GM12873 (cell line): ENCODE measurements at regions not wholly inside any gene's neighbourhood (a gene's known extent, or its start where the extent isn't known, plus 50 kb on each side); places are given as distances from the start of the nearest gene placed in this dataset.

Experiments used
- TF ChIP-seq, protein P1 (sequence below): IDR thresholded peaks from 2 replicates; pipeline ENCODE4 v1.5.1; 2012; ENCODE audit warnings: low read depth, mild to moderate bottlenecking, moderate library complexity, low read length, control low read depth; ENCODE audit not compliant: insufficient read depth; ENCODE audit errors: missing control alignments

DNA sequence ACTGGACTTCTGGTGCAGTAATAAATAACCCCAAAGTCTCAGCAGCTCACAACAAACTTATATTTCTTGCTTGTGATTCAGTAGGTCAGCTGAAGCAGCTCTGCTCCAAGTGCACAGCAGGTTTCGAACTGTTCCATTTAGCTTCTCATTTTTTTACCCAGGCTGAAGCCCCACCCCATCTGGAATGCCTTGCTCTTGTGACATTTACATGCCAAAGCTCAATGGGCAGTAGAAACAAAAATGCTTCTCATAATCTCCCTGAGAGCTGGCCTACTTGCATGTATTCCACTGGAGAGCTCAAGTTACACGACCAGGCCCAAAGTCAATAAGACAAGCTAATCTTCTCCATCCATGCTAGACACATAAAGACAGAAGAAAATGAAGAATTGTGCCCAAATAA is 165.2 kb downstream of the HAO1 start:
- TF ChIP-seq, protein P1, sequence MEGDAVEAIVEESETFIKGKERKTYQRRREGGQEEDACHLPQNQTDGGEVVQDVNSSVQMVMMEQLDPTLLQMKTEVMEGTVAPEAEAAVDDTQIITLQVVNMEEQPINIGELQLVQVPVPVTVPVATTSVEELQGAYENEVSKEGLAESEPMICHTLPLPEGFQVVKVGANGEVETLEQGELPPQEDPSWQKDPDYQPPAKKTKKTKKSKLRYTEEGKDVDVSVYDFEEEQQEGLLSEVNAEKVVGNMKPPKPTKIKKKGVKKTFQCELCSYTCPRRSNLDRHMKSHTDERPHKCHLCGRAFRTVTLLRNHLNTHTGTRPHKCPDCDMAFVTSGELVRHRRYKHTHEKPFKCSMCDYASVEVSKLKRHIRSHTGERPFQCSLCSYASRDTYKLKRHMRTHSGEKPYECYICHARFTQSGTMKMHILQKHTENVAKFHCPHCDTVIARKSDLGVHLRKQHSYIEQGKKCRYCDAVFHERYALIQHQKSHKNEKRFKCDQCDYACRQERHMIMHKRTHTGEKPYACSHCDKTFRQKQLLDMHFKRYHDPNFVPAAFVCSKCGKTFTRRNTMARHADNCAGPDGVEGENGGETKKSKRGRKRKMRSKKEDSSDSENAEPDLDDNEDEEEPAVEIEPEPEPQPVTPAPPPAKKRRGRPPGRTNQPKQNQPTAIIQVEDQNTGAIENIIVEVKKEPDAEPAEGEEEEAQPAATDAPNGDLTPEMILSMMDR = no peak

DNA sequence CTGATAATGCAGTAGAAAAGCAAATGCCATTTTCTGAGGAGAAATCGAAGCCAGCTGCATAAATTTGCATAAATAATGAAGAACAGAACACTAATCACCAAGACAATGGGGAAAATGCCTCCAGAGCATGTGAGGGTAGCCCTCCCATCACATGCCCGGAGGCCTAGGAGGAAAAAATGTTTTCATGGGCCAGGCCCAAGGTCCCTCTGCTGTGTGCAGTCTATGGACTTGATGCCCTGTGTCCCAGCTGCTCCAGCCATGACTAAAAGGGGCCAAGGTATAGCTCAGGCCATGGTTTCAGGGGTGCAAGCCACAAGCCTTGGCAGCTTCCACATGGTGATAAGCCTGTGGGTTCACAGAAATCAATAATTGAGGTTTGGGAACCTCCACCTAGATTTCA is 164.1 kb downstream of the HAO1 start:
- TF ChIP-seq, protein P1 = no peak

DNA sequence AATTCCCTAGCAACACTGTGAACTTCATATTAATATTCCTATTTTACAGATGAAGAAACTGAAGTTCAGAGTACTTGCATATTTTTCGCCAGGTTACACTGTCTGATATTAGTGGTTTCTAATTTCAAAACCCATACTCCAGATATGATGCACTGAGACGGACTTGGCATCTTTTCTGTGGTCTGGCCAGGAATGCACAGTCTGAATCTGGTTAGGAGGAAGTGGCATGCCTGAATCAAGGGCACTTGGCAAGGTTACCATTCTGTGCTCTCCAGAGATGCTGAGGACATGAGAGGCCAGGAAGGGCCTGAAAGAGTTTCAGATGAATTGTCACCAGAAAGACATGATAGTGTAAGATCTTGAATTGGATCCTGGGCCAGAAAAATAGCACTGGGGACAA is 150.1 kb downstream of the HAO1 start:
- TF ChIP-seq, protein P1 = no peak

DNA sequence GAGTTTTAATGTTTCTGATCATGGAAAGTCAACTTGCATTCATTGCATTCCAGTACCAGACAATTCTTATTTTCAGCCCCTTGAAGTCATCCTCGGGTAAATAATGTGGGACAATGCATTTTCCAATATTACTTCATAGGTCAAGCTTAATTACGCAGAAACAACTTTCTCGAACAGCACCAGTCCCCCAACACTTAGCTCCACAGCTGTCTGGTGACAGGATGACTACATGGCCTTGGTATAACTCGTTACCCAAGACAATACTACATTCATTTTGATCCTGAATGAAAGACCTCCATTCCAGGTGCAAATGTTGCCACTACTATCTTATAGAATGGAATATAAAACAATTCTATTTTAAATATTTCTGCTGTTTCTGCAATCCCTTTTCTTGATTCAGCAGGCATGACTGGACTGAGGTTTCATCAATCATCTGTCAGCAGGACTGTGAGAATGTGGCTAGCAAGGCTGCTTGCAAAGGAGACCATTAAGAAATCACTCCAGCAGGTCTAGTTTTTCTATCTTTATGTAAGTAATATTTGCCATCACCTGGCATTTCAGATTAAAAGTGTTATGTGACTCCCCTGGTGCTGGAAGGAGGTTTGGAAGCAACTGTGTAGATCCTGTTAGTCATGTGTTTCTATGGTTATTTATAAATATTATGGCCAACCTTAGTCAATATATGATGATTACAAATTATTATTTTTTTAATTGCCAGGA is 147.9 kb downstream of the HAO1 start:
- TF ChIP-seq, protein P1 = no peak

DNA sequence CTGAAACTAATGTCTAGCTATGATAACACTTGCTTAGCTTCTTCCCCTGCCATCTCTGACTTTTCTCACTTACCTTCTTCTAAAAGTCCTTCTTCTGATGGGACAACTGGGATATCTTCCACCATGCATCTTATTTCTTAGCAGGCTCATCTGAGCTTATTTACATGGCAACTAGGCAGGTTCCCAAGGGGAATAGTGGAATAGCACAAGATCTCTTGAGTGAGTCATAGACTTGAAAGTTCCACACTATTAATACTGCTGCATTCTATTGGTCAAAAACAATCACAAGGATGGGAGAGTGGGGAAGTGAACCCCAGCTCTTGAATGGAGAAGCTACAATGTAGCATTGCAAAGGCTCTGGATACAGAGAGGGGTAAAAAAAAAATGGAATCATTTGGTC is 142.1 kb downstream of the HAO1 start:
- TF ChIP-seq, protein P1 = no peak

DNA sequence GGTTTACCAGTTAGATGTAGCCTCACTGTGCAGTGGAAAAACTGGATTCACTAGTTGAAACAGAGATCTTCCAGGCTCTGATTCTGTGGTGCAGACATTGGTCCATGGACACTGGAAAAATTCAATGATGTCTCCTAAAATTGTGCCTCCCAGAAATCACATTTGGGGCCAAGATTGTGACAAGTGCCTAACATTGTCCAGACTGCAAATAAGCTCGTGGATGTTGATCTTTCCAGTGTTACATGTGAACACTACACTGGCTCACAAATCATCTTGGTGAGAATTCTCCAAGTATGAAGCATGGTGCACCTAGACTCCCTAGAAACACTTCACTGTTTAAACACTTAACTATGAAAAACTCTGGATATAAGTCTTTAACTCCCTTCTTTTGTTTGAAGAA is 140.4 kb downstream of the HAO1 start:
- TF ChIP-seq, protein P1 = no peak

DNA sequence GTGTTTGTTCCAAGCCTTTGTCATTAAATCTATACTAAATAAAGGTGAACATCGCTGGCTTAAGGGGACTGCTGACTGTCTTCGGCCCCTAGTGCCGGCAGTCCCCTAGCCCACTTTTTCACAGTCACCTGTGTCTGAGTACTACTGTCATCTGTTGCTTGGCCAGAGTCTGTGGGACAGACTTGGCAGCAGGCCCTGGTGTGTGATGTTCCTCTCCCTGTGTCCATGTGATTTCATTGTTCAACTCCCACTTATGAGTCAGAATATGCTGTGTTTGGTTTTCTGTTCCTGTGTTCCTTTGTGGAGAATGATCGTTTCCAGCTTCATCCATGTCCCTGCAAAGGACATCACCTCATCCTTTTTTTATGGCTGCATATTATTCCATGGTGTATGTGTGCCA is 133.4 kb downstream of the HAO1 start:
- TF ChIP-seq, protein P1 = no peak
